Testis (tissue), 2 donors: ENCODE measurements at regions not wholly inside any gene's neighbourhood (a gene's known extent, or its start where the extent isn't known, plus 50 kb on each side); places are given as distances from the start of the nearest gene placed in this dataset.

Experiments used
- CTCF ChIP-seq, 3 experiments: fragments of 450-650 bp in 2 of 3; fragments of 200-600 bp in 1 of 3; sonication (generic) in 1 of 3; IDR thresholded peaks; one replicate each; pipeline ENCODE4 v1.5.1; 2016 to 2019; ENCODE audit warnings: antibody characterized with exemption in 3 of 3, mild to moderate bottlenecking in 2 of 3, moderate library complexity in 1 of 3
- POLR2A ChIP-seq: fragments of 450-650 bp; IDR thresholded peaks from one replicate; pipeline ENCODE4 v1.6.1; 2017; ENCODE audit warnings: antibody characterized with exemption, mild to moderate bottlenecking, moderate library complexity

- no peak for TF ChIP-seq CTCF (IDR thresholded peaks at IDR 0.05)
- TF ChIP-seq POLR2A, result no peak
Measured at GRCh38 chr14:98249057-98249456, 1022.9 kb downstream of the BCL11B start.
